ENCODE measurements at regions not wholly inside any gene's neighbourhood (a gene's known extent, or its start where the extent isn't known, plus 50 kb on each side); places are given as distances from the start of the nearest gene placed in this dataset.

GRCh38 chr5:74378464-74378863, 262.1 kb downstream of the ENC1 start:
- no peaks in the 10 kb centered on the region for H3K9me3 ChIP-seq
- TF ChIP-seq POLR2A (IDR thresholded peaks at IDR 0.05) = no peak
- no peak for TF ChIP-seq CTCF (IDR thresholded peaks at IDR 0.05)
- no peak for TF ChIP-seq EP300 (IDR thresholded peaks at IDR 0.05)
- no peaks in the 10 kb centered on the region for H3K36me3 ChIP-seq
- DNase-seq = no peak
- no peak overlapping the region for H3K4me3 ChIP-seq
- no peaks in the 10 kb centered on the region for H3K27me3 ChIP-seq
- H3K4me1 ChIP-seq (ENCODE audit: insufficient read depth) = peaks cover 1% of the 10 kb centered on the region
- no peak overlapping the region for H3K27ac ChIP-seq
- 77 to 81% (median 78%) methylated on average over 1 of the region's 1 CpG for WGBS, 3 donors
- intact Hi-C loops (cut with DNase I) = no loop called here

GRCh38 chr5:74376187-74376586, 264.3 kb downstream of the ENC1 start:
- WGBS, 3 donors = 78 to 84% (median 82%) methylated on average over 1 of the region's 1 CpG
- DNase-seq = no peak

DNA sequence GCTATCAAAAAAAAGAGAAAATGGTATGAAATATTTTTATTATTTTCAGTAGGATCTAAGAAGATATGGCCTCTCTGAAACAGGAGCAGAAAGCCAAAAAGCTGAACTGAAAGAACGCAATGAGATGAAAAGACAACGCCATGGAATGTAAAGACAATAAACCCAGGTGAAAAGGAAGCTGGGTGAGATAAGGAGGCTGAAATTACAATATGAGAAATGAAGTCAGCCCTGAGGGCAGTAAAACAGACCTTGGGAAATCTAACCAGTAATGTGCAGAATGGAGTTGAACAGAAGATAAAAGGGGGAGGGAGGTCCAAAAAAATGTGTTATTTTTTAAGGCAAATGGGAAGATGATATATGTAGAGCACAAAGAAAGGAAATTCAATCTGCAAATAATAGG, 265.3 kb downstream of the ENC1 start:
- TF ChIP-seq EP300 (IDR thresholded peaks at IDR 0.05) (no peak), POLR2A (IDR thresholded peaks at IDR 0.05) (no peak), CTCF (IDR thresholded peaks at IDR 0.05) (no peak)
- H3K27me3 ChIP-seq = no peaks in the 10 kb centered on the region
- intact Hi-C loops (cut with DNase I) = no loop called here
- no peaks in the 10 kb centered on the region for H3K9me3 ChIP-seq
- H3K4me1 ChIP-seq (ENCODE audit: insufficient read depth) = no peaks in the 10 kb centered on the region
- no peak for DNase-seq
- no peak overlapping the region for H3K27ac ChIP-seq
- 65 to 87% (median 83%) methylated on average over 2 of the region's 2 CpGs for whole genome bisulfite sequencing, 3 donors
- no peaks in the 10 kb centered on the region for H3K36me3 ChIP-seq
- no peak overlapping the region for H3K4me3 ChIP-seq

More at GRCh38 chr5:74376187-74376586, 264.3 kb downstream of the ENC1 start:
- TF ChIP-seq CTCF (IDR thresholded peaks at IDR 0.05) (no peak), POLR2A (IDR thresholded peaks at IDR 0.05) (no peak), EP300 (IDR thresholded peaks at IDR 0.05) (no peak)
- Histone ChIP-seq H3K27me3 (no peaks in the 10 kb centered on the region), H3K9me3 (no peaks in the 10 kb centered on the region), H3K4me3 (no peak overlapping the region), H3K36me3 (no peaks in the 10 kb centered on the region), H3K4me1 (ENCODE audit: insufficient read depth) (no peaks in the 10 kb centered on the region), H3K27ac (no peak overlapping the region)
- intact Hi-C loops (cut with DNase I) = no loop called here

- intact Hi-C loops (cut with DNase I) = no loop called here
- no peaks in the 10 kb centered on the region for H3K36me3 ChIP-seq
- H3K4me3 ChIP-seq = no peak overlapping the region
- no peak overlapping the region for H3K27ac ChIP-seq
- H3K9me3 ChIP-seq = no peaks in the 10 kb centered on the region
- 89 to 95% (median 91%) methylated on average over 4 of the region's 4 CpGs for WGBS, 3 donors
- H3K4me1 ChIP-seq (ENCODE audit: insufficient read depth) = no peaks in the 10 kb centered on the region
- DNase-seq = no peak
- H3K27me3 ChIP-seq = no peaks in the 10 kb centered on the region
- TF ChIP-seq EP300 (IDR thresholded peaks at IDR 0.05) = no peak
- no peak for TF ChIP-seq CTCF (IDR thresholded peaks at IDR 0.05)
- no peak for TF ChIP-seq POLR2A (IDR thresholded peaks at IDR 0.05)
These were observed 265.9 kb downstream of the ENC1 start for GRCh38 chr5:74374656-74375055.

DNA sequence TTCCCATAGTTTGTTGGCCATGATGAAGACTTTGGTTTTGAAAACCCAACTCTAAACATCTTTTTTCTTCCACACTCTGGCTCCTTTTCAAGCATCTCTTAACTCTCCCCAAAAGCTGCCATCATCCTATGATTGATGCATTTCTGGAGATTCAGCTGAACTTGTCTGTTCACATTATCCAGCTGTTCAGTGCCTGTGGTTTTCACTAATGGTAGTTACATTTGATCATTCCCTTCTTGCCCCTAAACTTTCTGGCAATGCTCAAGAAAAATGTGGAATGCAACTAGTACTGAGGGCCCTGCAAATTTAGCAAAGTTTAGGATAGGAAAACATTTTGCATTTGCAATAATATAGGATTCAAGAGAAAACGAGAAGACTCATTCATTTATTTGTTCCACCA, 267.5 kb downstream of the ENC1 start:
- no peak for DNase-seq
- intact Hi-C loops (cut with DNase I) = no loop called here
- no peaks in the 10 kb centered on the region for H3K4me1 ChIP-seq (ENCODE audit: insufficient read depth)
- H3K36me3 ChIP-seq = no peaks in the 10 kb centered on the region
- no peak for TF ChIP-seq CTCF (IDR thresholded peaks at IDR 0.05)
- H3K4me3 ChIP-seq = no peak overlapping the region
- no peaks in the 10 kb centered on the region for H3K27me3 ChIP-seq
- H3K27ac ChIP-seq = no peak overlapping the region
- 52 to 70% (median 64%) methylated on average over 1 of the region's 1 CpG for WGBS, 3 donors
- no peaks in the 10 kb centered on the region for H3K9me3 ChIP-seq

All from ovary (tissue), 7 donors.